Colonic mucosa (tissue), 4 donors: ENCODE measurements at regions not wholly inside any gene's neighbourhood (a gene's known extent, or its start where the extent isn't known, plus 50 kb on each side); places are given as distances from the start of the nearest gene placed in this dataset.

Source experiments
- DNase-seq: peaks from one replicate; pipeline ENCODE4 v3.0.0-alpha.2; 2020
- H3K27ac ChIP-seq: fragments of 200-600 bp; one replicate; pipeline ENCODE4 v1.8.0; 2021
- H3K27me3 ChIP-seq: fragments of 200-600 bp; one replicate; pipeline ENCODE4 v1.8.0; 2021
- H3K36me3 ChIP-seq: fragments of 200-600 bp; one replicate; pipeline ENCODE4 v1.8.0; 2021
- H3K4me1 ChIP-seq: fragments of 200-600 bp; one replicate; pipeline ENCODE4 v1.8.0; 2021; ENCODE audit warnings: mild to moderate bottlenecking
- H3K4me3 ChIP-seq: fragments of 200-600 bp; one replicate; pipeline ENCODE4 v1.8.0; 2021
- H3K9ac ChIP-seq, 2 donors: one replicate each; pipeline ENCODE4 v1.7.0; 2013; ENCODE audit warnings: control low read depth in 2 of 2, low read depth in 2 of 2, low read length in 2 of 2
- H3K9me3 ChIP-seq: fragments of 200-600 bp; one replicate; pipeline ENCODE4 v1.8.0; 2021
- intact Hi-C: fragments of 100-400 bp; cut with DNase I; formaldehyde crosslinking; loops from one replicate; pipeline ENCODE4 v1.14.1; 2022
- TF ChIP-seq, protein P1 (sequence below): fragments of 200-600 bp; IDR thresholded peaks from one replicate; pipeline ENCODE4 v1.8.0; 2022; ENCODE audit warnings: antibody characterized with exemption, mild to moderate bottlenecking
- donor health status: healthy.
- donor health status: DM: no; HTN: no; CAD: no.
- donor health status: DM: no; HTN: no; CAD: no.

DNA sequence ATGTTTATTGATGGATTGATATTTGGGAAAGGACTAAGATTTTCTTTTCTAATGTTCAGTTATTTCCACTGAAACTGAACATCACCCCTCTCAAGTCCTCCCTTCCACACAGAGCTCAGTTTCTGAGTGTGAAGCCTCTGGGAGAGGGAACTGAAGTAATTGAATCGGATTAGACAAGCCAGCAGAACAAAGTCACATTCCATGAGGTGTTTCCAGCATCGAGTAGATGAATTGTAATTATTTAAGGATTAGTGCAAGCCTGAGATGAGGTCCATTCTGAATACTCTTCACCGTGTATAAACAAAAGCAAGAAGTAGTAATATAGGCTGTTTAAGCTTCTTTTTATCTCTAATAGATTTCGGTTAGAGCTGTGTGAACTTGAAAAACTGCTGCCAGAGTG lies 2060.5 kb downstream of the MAT2B start:
- Histone ChIP-seq H3K4me1 (no peaks in the 10 kb centered on the region), H3K9me3 (no peaks in the 10 kb centered on the region), H3K9ac (no peak overlapping the region), H3K27me3 (no peaks in the 10 kb centered on the region), H3K27ac (no peak overlapping the region), H3K4me3 (no peak overlapping the region), H3K36me3 (no peaks in the 10 kb centered on the region)
- TF ChIP-seq, protein P1, sequence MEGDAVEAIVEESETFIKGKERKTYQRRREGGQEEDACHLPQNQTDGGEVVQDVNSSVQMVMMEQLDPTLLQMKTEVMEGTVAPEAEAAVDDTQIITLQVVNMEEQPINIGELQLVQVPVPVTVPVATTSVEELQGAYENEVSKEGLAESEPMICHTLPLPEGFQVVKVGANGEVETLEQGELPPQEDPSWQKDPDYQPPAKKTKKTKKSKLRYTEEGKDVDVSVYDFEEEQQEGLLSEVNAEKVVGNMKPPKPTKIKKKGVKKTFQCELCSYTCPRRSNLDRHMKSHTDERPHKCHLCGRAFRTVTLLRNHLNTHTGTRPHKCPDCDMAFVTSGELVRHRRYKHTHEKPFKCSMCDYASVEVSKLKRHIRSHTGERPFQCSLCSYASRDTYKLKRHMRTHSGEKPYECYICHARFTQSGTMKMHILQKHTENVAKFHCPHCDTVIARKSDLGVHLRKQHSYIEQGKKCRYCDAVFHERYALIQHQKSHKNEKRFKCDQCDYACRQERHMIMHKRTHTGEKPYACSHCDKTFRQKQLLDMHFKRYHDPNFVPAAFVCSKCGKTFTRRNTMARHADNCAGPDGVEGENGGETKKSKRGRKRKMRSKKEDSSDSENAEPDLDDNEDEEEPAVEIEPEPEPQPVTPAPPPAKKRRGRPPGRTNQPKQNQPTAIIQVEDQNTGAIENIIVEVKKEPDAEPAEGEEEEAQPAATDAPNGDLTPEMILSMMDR: no peak
- DNase-seq: no peak
- intact Hi-C loops: no loop called here

DNA sequence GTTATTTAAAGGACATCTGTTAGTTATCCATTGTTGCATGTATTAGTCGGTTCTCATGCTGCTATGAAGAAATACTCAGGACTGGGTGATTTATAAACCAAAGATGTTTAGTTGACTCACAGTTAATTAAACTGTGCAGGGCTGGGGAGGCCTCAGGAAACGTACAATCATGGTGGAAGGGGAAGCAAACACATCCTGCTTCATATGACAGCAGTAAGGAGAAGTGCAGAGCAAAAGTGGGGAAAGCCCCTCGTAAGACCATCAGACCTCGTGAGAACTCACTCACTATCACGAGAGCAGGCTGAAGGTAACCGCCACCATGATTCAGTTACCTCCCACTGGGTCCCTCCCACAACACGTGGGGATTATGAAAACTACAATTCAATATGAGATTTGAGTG lies 2064.1 kb downstream of the MAT2B start:
- H3K9ac ChIP-seq: no peak overlapping the region
- no peak overlapping the region for H3K27ac ChIP-seq
- no peak for DNase-seq
- H3K4me3 ChIP-seq: no peak overlapping the region
- intact Hi-C loops: no loop called here
- H3K9me3 ChIP-seq: no peaks in the 10 kb centered on the region
- H3K27me3 ChIP-seq: no peaks in the 10 kb centered on the region
- TF ChIP-seq, protein P1: no peak
- H3K36me3 ChIP-seq: no peaks in the 10 kb centered on the region
- no peaks in the 10 kb centered on the region for H3K4me1 ChIP-seq

DNA sequence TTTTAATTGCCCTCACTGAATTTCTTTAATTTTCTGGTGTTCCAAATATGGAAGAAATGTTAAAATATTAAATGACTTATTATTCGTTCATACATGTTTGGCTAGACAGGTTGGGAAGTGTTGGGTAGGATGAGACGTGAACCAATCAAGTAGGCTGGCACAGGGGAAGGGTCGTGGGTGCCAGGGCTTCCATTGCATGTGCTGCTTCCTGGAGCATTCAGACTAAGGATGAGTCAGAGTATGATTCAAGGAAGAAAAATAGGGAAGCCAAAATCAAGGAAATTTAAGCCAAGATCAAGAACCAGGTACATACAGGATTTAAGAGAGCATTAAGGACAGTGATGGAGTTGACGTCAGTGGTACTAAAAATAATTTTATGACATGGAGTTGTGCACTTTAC lies 2068.0 kb downstream of the MAT2B start:
- TF ChIP-seq, protein P1: no peak
- intact Hi-C loops: no loop called here
- H3K27ac ChIP-seq: no peak overlapping the region
- no peak for DNase-seq
- H3K27me3 ChIP-seq: no peaks in the 10 kb centered on the region
- H3K9me3 ChIP-seq: no peaks in the 10 kb centered on the region
- H3K9ac ChIP-seq: no peak overlapping the region
- no peak overlapping the region for H3K4me3 ChIP-seq
- H3K4me1 ChIP-seq: no peaks in the 10 kb centered on the region
- H3K36me3 ChIP-seq: no peaks in the 10 kb centered on the region

DNA sequence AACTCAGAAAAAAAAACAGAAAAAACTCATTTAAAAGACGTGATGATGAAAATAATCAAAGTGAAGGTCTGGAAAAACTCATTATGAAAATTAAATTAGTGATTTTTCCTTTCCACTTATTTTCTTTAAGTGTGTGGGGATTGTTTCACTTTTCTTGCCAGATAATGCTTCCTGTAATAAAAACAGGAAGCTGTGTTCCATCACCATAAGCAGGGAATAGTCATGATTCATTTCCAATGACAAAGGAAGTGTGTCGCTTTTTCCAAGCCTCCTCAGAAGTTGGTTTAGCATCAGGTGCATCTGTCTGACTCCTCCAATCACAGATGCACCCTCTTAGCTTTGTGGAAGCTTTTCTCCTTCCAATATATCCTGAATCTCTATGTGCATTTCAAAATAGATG lies 2068.7 kb downstream of the MAT2B start:
- Histone ChIP-seq H3K9ac (no peak overlapping the region), H3K9me3 (no peaks in the 10 kb centered on the region), H3K27me3 (no peaks in the 10 kb centered on the region), H3K4me1 (no peaks in the 10 kb centered on the region), H3K4me3 (no peak overlapping the region), H3K27ac (no peak overlapping the region), H3K36me3 (no peaks in the 10 kb centered on the region)
- intact Hi-C loops: no loop called here
- DNase-seq: no peak
- TF ChIP-seq, protein P1: no peak

DNA sequence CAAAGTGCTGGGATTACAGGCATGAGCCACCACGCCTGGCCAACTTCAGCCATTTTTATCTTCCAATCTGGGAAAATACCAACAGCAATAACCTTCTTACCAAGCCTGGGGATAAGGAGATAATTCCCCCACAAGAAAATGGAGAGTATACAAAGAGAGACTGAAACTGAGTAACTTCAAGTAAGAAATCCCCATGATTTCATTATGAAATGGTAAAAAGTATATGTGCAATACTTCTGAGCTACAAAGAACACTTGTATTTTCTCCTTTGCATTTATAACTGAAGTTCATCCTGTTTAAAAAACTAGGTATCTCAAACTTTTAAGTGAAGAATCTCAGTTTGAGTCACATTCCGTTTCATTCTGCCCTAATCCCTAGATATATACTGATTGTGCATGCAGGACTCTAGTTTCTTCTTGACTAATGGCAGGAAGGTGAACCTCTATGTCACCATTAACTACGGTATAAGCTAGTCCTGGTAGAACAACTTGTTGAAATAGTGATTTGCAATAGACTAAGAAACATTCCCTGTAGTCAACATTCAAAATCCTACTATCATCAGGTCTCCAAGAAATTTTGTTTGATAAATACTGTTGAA lies 2071.4 kb downstream of the MAT2B start:
- Histone ChIP-seq H3K36me3 (no peaks in the 10 kb centered on the region), H3K4me1 (no peaks in the 10 kb centered on the region), H3K9me3 (no peaks in the 10 kb centered on the region), H3K4me3 (no peak overlapping the region), H3K27ac (no peak overlapping the region), H3K27me3 (no peaks in the 10 kb centered on the region), H3K9ac (no peak overlapping the region)
- TF ChIP-seq, protein P1: no peak
- DNase-seq: no peak
- intact Hi-C loops: no loop called here
